ENCODE measurements at regions not wholly inside any gene's neighbourhood (a gene's known extent, or its start where the extent isn't known, plus 50 kb on each side); places are given as distances from the start of the nearest gene placed in this dataset.

GRCh38 chr14:53743371-53743770, 213.3 kb downstream of the BMP4 start:
- no peak overlapping the region for H2BK20ac ChIP-seq (ENCODE audit: low read depth, low read length, poor library complexity, severe bottlenecking)
- WGBS (ENCODE audit: extremely low coverage, insufficient read length, low lambda C conversion rate): no CpG with 5 or more reads among the region's 5 CpGs
- H2BK120ac ChIP-seq (ENCODE audit: low read depth, low read length, poor library complexity, severe bottlenecking): no peak overlapping the region
- H3K79me2 ChIP-seq (ENCODE audit: insufficient read depth, low read length): no peaks in the 10 kb centered on the region
- H3K23me2 ChIP-seq (ENCODE audit: insufficient read length, low read depth, low read length, poor library complexity, severe bottlenecking): no peaks in the 10 kb centered on the region
- H3K79me1 ChIP-seq (ENCODE audit: insufficient read depth, low read depth, low read length, poor library complexity, severe bottlenecking): no peaks in the 10 kb centered on the region
- no peak overlapping the region for H2BK5ac ChIP-seq (ENCODE audit: insufficient read length, low read length)
- no peak overlapping the region for H2BK12ac ChIP-seq (ENCODE audit: insufficient read length, low read depth, low read length)
- no peak overlapping the region for H4K91ac ChIP-seq (ENCODE audit: insufficient read length, low read depth, low read length)
- Mint-ChIP-seq H3K27ac (peak overlapping the region in 1 of 3 experiments; percentile 22; a peak in 1 of 7 replicates), H3K27me3 (ENCODE audit: low read depth) (peaks cover 23% of the 10 kb centered on the region), H3K4me1 (peaks cover 37 to 45% of the 10 kb centered on the region in 2 experiments), H3K9me3 (no peaks in the 10 kb centered on the region; a peak in 1 of 5 replicates), H3K4me3 (no peak overlapping the region), H3K36me3 (ENCODE audit: insufficient read depth in 1 of 3, low read depth in 3 of 3) (peaks cover 0 to 2% (median 0%) of the 10 kb centered on the region in 3 experiments; a peak in 1 of 7 replicates)
- no peak overlapping the region for H3K56ac ChIP-seq (ENCODE audit: insufficient read length, low read depth, low read length)
- no peaks in the 10 kb centered on the region for H3K9me3 ChIP-seq (ENCODE audit: control insufficient read depth, low read depth, low read length)
- H2BK15ac ChIP-seq (ENCODE audit: low read depth, low read length): no peak overlapping the region
- no peak overlapping the region for H3K9ac ChIP-seq (ENCODE audit: extremely low read depth, insufficient read length, low read length)
- no peak overlapping the region for H2AK5ac ChIP-seq (ENCODE audit: insufficient read length, low read length)
- no peak overlapping the region for H3K4ac ChIP-seq (ENCODE audit: low read depth, low read length)
- H3K18ac ChIP-seq (ENCODE audit: insufficient read length, low read depth, low read length): no peak overlapping the region
- no peak overlapping the region for H3K23ac ChIP-seq (ENCODE audit: insufficient read length, low read depth, low read length)
- no peak overlapping the region for H3T11ph ChIP-seq (ENCODE audit: low read length)
- no peak overlapping the region for H3K27ac ChIP-seq (ENCODE audit: insufficient read length, low read depth, low read length)
- no peak overlapping the region for H4K5ac ChIP-seq (ENCODE audit: insufficient read length, low read depth, low read length)
- H3K4me2 ChIP-seq (ENCODE audit: insufficient read depth, insufficient read length, low read length): no peak overlapping the region
- no peak overlapping the region for H4K8ac ChIP-seq (replicated peaks; ENCODE audit: insufficient read length, low read depth, low read length)
- no peak overlapping the region for H2AFZ ChIP-seq (ENCODE audit: low read length)
- no peak for DNase-seq
- no peaks in the 10 kb centered on the region for H3K27me3 ChIP-seq (ENCODE audit: insufficient read depth, low read length)
- no peak overlapping the region for H3K14ac ChIP-seq (ENCODE audit: insufficient read depth, low read length)
- no peak for TF ChIP-seq CTCF (conservative IDR thresholded peaks at IDR 0.05)
- peaks cover 5% of the 10 kb centered on the region for H3K4me1 ChIP-seq (ENCODE audit: insufficient read depth, low read length)
- H4K20me1 ChIP-seq (ENCODE audit: control insufficient read depth, insufficient read depth, insufficient read length): no peaks in the 10 kb centered on the region
